ENCODE measurements at regions not wholly inside any gene's neighbourhood (a gene's known extent, or its start where the extent isn't known, plus 50 kb on each side); places are given as distances from the start of the nearest gene placed in this dataset.

GRCh38 chr9:83177747-83178146 is 114.8 kb upstream of the RASEF start:
- TF ChIP-seq MAX (IDR thresholded peaks at IDR 0.05), result no peak
- no peak for TF ChIP-seq NFIC (IDR thresholded peaks at IDR 0.05)
- TF ChIP-seq EGR1 (IDR thresholded peaks at IDR 0.05), result no peak
- TF ChIP-seq, protein P1, sequence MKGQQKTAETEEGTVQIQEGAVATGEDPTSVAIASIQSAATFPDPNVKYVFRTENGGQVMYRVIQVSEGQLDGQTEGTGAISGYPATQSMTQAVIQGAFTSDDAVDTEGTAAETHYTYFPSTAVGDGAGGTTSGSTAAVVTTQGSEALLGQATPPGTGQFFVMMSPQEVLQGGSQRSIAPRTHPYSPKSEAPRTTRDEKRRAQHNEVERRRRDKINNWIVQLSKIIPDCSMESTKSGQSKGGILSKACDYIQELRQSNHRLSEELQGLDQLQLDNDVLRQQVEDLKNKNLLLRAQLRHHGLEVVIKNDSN (IDR thresholded peaks at IDR 0.05), result no peak
- no peak for TF ChIP-seq CEBPB (IDR thresholded peaks at IDR 0.05)

DNA sequence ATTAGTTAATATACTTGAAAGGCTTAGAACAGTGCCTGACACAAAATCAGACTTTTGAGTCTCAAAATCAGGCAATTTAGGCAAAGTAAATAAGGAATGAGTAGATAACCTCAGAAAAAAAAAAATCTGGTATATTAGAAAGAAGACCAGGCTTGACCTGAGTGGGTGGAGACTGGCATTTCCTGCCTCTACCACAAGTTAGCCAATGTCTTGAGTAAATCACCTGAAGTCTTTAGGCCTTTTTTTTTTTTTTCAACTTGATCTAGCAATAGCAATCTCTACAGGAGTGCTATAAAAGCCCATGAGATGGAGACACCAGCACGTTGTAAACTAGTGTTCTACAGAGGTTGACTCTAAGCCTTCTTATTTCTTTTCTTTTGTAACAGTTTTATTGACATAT is 104.2 kb upstream of the RASEF start:
- TF ChIP-seq, protein P1 (IDR thresholded peaks at IDR 0.05), result no peak
- TF ChIP-seq TAF1 (IDR thresholded peaks at IDR 0.05; ENCODE audit: low read depth) (no peak), MAX (IDR thresholded peaks at IDR 0.05) (no peak), TEAD4 (IDR thresholded peaks at IDR 0.05) (no peak), TCF12 (IDR thresholded peaks at IDR 0.05; ENCODE audit: low read depth) (no peak), RAD21 (IDR thresholded peaks at IDR 0.05; ENCODE audit: low read depth) (peak; percentile 23; the same call in 1 of the 2 replicates), CEBPB (IDR thresholded peaks at IDR 0.05) (no peak), ZBTB7A (IDR thresholded peaks at IDR 0.05; ENCODE audit: low read depth) (no peak), YY1 (IDR thresholded peaks at IDR 0.05; ENCODE audit: low read depth) (no peak), NFIC (IDR thresholded peaks at IDR 0.05) (no peak), EP300 (IDR thresholded peaks at IDR 0.05; ENCODE audit: borderline replicate concordance) (no peak), FOXM1 (IDR thresholded peaks at IDR 0.05; ENCODE audit: borderline replicate concordance, low read depth) (no peak), CREB1 (IDR thresholded peaks at IDR 0.05; ENCODE audit: low read depth) (no peak), EGR1 (IDR thresholded peaks at IDR 0.05) (peak; percentile 77)
- TF ChIP-seq, protein P2, sequence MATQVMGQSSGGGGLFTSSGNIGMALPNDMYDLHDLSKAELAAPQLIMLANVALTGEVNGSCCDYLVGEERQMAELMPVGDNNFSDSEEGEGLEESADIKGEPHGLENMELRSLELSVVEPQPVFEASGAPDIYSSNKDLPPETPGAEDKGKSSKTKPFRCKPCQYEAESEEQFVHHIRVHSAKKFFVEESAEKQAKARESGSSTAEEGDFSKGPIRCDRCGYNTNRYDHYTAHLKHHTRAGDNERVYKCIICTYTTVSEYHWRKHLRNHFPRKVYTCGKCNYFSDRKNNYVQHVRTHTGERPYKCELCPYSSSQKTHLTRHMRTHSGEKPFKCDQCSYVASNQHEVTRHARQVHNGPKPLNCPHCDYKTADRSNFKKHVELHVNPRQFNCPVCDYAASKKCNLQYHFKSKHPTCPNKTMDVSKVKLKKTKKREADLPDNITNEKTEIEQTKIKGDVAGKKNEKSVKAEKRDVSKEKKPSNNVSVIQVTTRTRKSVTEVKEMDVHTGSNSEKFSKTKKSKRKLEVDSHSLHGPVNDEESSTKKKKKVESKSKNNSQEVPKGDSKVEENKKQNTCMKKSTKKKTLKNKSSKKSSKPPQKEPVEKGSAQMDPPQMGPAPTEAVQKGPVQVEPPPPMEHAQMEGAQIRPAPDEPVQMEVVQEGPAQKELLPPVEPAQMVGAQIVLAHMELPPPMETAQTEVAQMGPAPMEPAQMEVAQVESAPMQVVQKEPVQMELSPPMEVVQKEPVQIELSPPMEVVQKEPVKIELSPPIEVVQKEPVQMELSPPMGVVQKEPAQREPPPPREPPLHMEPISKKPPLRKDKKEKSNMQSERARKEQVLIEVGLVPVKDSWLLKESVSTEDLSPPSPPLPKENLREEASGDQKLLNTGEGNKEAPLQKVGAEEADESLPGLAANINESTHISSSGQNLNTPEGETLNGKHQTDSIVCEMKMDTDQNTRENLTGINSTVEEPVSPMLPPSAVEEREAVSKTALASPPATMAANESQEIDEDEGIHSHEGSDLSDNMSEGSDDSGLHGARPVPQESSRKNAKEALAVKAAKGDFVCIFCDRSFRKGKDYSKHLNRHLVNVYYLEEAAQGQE (IDR thresholded peaks at IDR 0.05; ENCODE audit: low read depth), result no peak

DNA sequence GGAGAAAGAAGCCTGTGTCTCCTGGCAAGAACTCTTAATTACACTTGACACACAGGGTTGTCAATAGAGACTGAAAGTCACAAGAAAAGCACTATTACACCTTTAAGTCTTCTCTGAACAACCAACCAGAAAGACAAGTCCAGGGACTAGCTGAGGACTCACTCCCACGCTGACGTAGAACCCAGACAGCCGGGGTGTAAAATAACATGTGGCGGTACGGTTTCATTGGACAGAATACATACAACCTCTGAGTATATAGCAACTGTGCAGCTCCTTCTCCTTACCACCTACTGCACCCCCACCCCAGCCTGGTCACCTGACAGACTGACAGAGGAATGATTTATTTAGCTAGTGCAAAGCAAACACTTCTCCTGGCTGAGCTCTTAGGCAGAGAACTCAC is 103.4 kb upstream of the RASEF start:
- TF ChIP-seq TEAD4 (IDR thresholded peaks at IDR 0.05) (no peak), EGR1 (IDR thresholded peaks at IDR 0.05) (0 out of 2 replicates have a peak, but pooled peaks have one; percentile 34), TAF1 (IDR thresholded peaks at IDR 0.05; ENCODE audit: low read depth) (no peak), FOXM1 (IDR thresholded peaks at IDR 0.05; ENCODE audit: borderline replicate concordance, low read depth) (no peak), ZBTB7A (IDR thresholded peaks at IDR 0.05; ENCODE audit: low read depth) (no peak), CEBPB (IDR thresholded peaks at IDR 0.05) (no peak), RAD21 (IDR thresholded peaks at IDR 0.05; ENCODE audit: low read depth) (no peak), TCF12 (IDR thresholded peaks at IDR 0.05; ENCODE audit: low read depth) (peak; percentile 63), YY1 (IDR thresholded peaks at IDR 0.05; ENCODE audit: low read depth) (no peak), CREB1 (IDR thresholded peaks at IDR 0.05; ENCODE audit: low read depth) (0 out of 2 replicates have a peak, but pooled peaks have one; percentile 41), EP300 (IDR thresholded peaks at IDR 0.05; ENCODE audit: borderline replicate concordance) (no peak), MAX (IDR thresholded peaks at IDR 0.05) (peak; percentile 39; the same call in 1 of the 2 replicates), NFIC (IDR thresholded peaks at IDR 0.05) (no peak)
- TF ChIP-seq, protein P1 (IDR thresholded peaks at IDR 0.05), result peak; percentile 94
- TF ChIP-seq, protein P2 (IDR thresholded peaks at IDR 0.05; ENCODE audit: low read depth), result no peak

- TF ChIP-seq EGR1 (IDR thresholded peaks at IDR 0.05) (no peak), NFIC (IDR thresholded peaks at IDR 0.05) (no peak), ZBTB7A (IDR thresholded peaks at IDR 0.05; ENCODE audit: low read depth) (no peak), TCF12 (IDR thresholded peaks at IDR 0.05; ENCODE audit: low read depth) (no peak), YY1 (IDR thresholded peaks at IDR 0.05; ENCODE audit: low read depth) (no peak)
- TF ChIP-seq, protein P2 (IDR thresholded peaks at IDR 0.05; ENCODE audit: low read depth), result no peak
Measured at GRCh38 chr9:83155733-83156132, 92.8 kb upstream of the RASEF start.
